BE2C (cell line): ENCODE measurements at regions not wholly inside any gene's neighbourhood (a gene's known extent, or its start where the extent isn't known, plus 50 kb on each side); places are given as distances from the start of the nearest gene placed in this dataset.
"Not testable (repeated sequence)": the region's sequence is repeated elsewhere in the genome, so short reads cannot be mapped to it uniquely, and the experiment has no call there.

ENCODE experiments used
- DNase-seq: peaks from one replicate; pipeline ENCODE4 v3.0.0-alpha.2; 2020
- H3K27me3 ChIP-seq: fragments of 250-450 bp; sonication (Bioruptor Pico); 2 replicates; pipeline ENCODE4 v1.5.1; 2020; ENCODE audit warnings: mild to moderate bottlenecking
- H3K36me3 ChIP-seq: fragments of 250-450 bp; sonication (Bioruptor Pico); 2 replicates; pipeline ENCODE4 v1.5.1; 2020; ENCODE audit warnings: mild to moderate bottlenecking
- H3K4me1 ChIP-seq: fragments of 250-450 bp; sonication (Bioruptor Pico); 2 replicates; pipeline ENCODE4 v1.5.1; 2020
- H3K4me3 ChIP-seq: 2 replicates; pipeline ENCODE4 v1.5.1; 2011; ENCODE audit warnings: low read depth, low read length
- H3K9me3 ChIP-seq: fragments of 250-450 bp; sonication (Bioruptor Pico); 2 replicates; pipeline ENCODE4 v1.5.1; 2020
- TF ChIP-seq, protein P1 (sequence below): IDR thresholded peaks from 2 replicates; pipeline ENCODE4 v1.5.1; 2012; ENCODE audit warnings: mild to moderate bottlenecking, low read depth, low read length

DNA sequence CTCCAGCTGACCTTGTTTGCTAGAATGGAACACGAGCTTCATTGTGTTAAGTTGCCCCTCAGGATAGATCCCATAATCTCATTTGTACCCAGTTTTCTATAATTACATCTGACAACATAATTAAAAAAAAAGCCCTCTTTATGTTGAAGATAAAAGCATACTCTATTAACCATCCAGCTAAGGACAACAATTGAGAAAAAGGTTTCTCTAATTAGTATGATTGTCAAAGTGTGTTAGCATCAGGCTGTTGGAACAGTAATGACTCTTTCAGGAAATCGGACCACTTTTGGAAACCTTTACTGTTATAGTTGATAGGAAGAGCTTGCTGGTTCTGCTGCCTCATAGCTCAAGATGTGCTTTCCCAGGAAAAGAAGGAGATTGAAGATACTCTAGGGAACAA is 172.6 kb downstream of the FHIP1A start:
- TF ChIP-seq, protein P1, sequence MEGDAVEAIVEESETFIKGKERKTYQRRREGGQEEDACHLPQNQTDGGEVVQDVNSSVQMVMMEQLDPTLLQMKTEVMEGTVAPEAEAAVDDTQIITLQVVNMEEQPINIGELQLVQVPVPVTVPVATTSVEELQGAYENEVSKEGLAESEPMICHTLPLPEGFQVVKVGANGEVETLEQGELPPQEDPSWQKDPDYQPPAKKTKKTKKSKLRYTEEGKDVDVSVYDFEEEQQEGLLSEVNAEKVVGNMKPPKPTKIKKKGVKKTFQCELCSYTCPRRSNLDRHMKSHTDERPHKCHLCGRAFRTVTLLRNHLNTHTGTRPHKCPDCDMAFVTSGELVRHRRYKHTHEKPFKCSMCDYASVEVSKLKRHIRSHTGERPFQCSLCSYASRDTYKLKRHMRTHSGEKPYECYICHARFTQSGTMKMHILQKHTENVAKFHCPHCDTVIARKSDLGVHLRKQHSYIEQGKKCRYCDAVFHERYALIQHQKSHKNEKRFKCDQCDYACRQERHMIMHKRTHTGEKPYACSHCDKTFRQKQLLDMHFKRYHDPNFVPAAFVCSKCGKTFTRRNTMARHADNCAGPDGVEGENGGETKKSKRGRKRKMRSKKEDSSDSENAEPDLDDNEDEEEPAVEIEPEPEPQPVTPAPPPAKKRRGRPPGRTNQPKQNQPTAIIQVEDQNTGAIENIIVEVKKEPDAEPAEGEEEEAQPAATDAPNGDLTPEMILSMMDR, result no peak
- no peaks in the 10 kb centered on the region for H3K36me3 ChIP-seq
- no peak for DNase-seq
- no peak overlapping the region for H3K4me3 ChIP-seq
- peaks cover 23% of the 10 kb centered on the region for H3K4me1 ChIP-seq
- no peaks in the 10 kb centered on the region for H3K9me3 ChIP-seq
- H3K27me3 ChIP-seq, result no peaks in the 10 kb centered on the region

GRCh38 chr4:151582098-151582497 is 173.1 kb downstream of the FHIP1A start:
- Histone ChIP-seq H3K9me3 (no peaks in the 10 kb centered on the region), H3K4me1 (peaks cover 23% of the 10 kb centered on the region), H3K36me3 (no peaks in the 10 kb centered on the region), H3K4me3 (no peak overlapping the region), H3K27me3 (no peaks in the 10 kb centered on the region)
- TF ChIP-seq, protein P1, result no peak
- no peak for DNase-seq

GRCh38 chr4:151583157-151583914 is 174.4 kb downstream of the FHIP1A start:
- H3K9me3 ChIP-seq, result no peaks in the 10 kb centered on the region
- peaks cover 23% of the 10 kb centered on the region for H3K4me1 ChIP-seq
- no peak for DNase-seq
- H3K4me3 ChIP-seq, result no peak overlapping the region
- TF ChIP-seq, protein P1, result no peak
- H3K36me3 ChIP-seq, result no peaks in the 10 kb centered on the region
- H3K27me3 ChIP-seq, result no peaks in the 10 kb centered on the region

DNA sequence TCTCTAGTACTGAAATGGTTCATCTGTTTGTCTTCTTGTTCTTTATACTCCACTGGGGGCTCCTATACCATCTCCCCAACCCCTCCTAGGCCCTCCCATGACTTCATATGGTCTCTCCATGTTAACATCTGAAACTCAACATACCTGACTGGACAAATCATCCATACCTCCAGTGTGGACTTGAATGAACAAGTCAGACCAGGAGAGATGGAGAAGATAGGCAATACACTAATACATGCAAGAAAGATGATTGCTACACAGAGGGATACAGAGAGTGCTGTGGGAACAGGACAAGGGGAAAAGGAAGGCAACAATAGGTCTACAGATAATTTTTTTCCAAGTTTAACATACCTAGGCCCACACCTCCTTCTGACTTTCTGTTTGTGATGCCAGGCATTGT is 175.1 kb downstream of the FHIP1A start:
- Histone ChIP-seq H3K9me3 (no peaks in the 10 kb centered on the region), H3K27me3 (no peaks in the 10 kb centered on the region), H3K4me3 (no peak overlapping the region), H3K36me3 (no peaks in the 10 kb centered on the region), H3K4me1 (peaks cover 23% of the 10 kb centered on the region)
- TF ChIP-seq, protein P1, result no peak
- no peak for DNase-seq

DNA sequence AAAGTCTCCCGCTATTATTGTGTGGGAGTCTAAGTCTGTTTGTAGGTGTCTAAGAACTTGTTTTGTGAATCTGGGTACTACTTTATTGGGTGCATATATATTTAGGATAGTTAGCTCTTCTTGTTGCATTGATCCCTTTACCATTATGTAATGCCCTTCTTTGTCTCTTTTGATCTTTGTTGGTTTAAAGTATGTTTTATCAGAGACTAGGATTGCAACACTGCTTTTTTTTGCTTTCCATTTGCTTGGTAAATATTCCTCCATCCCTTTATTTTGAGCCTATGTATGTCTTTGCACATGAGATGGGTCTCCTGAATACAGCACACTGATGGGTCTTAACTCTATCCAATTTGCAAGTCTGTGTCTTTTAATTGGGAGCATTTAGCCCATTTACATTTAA is 165.2 kb downstream of the GATB start:
- not testable (repeated sequence) for H3K4me1 ChIP-seq, H3K27me3 ChIP-seq, DNase-seq, H3K4me3 ChIP-seq, H3K36me3 ChIP-seq, H3K9me3 ChIP-seq

DNA sequence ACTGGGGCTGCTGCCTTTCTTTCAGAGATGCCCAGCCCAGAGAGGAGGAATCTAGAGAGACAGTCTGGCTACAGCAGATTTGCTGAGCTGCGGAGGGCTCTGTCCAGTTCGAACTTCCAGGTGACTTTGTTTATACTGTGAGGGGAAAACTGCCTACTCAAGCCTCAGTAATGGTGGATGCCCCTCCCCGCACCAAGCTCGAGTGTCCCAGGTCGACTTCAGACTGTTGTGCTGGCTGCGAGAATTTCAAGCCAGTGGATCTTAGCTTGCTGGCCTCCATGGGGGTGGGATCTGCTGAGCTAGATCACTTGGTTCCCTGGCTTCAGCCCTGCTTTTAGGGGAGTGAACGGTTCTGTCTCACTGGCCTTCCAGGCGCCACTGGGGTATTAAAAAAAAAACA is 163.1 kb downstream of the GATB start:
- not testable (repeated sequence) for H3K9me3 ChIP-seq, DNase-seq, H3K4me1 ChIP-seq, H3K4me3 ChIP-seq, H3K36me3 ChIP-seq, H3K27me3 ChIP-seq

- DNase-seq, result no peak
- TF ChIP-seq, protein P1, result no peak
- no peak overlapping the region for H3K4me3 ChIP-seq
- no peaks in the 10 kb centered on the region for H3K27me3 ChIP-seq
- H3K4me1 ChIP-seq, result no peaks in the 10 kb centered on the region; the same call in 1 of the 2 replicates
- H3K36me3 ChIP-seq, result no peaks in the 10 kb centered on the region
- no peaks in the 10 kb centered on the region for H3K9me3 ChIP-seq
These were observed 160.9 kb downstream of the GATB start for GRCh38 chr4:151599863-151600262.
